ENCODE measurements at regions not wholly inside any gene's neighbourhood (a gene's known extent, or its start where the extent isn't known, plus 50 kb on each side); places are given as distances from the start of the nearest gene placed in this dataset.
"Not testable (repeated sequence)": the region's sequence is repeated elsewhere in the genome, so short reads cannot be mapped to it uniquely, and the experiment has no call there.

DNA sequence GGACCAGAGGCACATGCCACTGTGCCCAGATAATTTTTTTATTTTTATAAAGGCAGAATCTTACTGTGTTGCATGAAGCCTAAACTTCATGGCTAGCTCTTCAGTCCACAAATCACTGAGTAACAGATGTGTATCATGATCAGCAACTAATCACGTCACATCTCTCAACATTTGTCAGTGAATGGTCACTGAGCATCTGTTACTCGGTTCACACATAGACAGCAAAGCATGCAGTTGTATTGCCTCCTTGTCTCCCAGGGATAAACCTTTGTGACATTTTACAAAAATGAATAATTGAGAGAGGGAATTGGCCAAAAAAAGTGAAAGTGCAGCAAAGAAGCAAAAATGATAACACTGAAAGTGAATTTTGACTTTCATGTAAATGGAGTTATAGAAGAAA lies 85.9 kb upstream of the BTG1 start:
- DNase-seq (ENCODE audit: low read depth, low spot score): not testable (repeated sequence)

DNA sequence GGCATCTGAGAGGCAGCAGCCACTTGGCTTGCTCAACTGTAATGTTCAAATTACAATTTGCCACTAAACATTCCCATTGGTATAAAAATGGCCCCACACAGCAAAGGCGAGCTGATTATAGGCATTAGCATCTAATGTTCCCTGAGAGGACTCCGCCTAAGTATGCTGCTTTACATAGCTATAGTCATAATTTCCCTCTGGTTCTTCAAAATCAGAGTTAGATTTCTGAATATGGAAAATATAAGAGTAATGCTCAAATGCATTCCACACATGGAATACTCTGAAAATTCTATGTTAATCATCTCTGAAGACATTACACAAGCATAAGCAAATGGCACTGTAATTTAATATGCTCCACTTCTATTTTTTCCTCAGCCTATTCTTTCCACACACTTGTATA lies 83.7 kb upstream of the BTG1 start:
- DNase-seq (ENCODE audit: low read depth, low spot score): no peak

DNA sequence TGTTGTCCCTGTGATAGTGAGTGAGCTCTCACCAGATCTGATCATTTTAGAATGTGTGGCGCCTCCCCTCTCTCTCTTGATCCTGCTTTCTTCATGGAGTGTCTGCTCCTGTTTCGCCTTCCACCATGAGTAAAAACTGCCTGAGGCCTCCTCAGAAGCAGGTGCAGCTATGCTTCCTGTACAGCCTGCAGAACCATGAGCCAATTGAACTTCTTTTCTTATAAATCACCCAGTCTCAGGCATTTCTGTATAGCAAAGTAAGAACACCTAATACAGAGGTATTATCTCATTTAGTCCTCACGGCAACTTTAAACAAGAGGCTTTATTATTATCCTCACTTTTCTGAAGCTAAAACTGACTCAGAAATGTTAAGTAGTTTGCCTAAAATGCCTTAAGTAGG lies 81.3 kb upstream of the BTG1 start:
- DNase-seq (ENCODE audit: low read depth, low spot score): no peak

DNA sequence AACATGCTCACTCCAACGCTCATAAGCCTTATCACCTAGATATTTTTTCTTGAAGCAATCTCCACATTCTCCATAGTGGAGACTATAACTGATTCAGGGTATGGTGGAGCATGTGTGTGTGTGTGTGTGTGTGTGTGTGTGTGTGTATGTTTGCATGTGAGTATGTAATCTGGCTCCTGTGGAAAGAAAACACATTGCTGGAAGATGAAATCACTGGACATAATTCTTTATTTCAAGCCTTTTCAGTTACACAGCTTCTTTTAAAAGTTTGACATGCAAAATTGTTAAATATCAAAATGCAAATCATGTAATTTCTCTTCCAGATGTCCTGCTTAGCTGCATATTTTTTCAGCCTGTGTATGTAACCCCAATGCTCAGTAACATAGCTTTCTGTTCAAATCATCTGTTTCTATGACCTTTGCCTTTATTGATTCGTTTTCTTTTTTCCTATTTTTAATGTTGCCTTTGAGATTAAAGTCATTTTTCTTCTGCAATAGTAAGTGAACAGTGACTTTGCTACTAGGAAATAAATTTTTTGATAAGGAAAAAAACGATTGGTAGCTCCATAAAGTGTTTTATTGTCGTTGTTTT lies 80.5 kb upstream of the BTG1 start:
- DNase-seq (ENCODE audit: low read depth, low spot score): no peak

DNA sequence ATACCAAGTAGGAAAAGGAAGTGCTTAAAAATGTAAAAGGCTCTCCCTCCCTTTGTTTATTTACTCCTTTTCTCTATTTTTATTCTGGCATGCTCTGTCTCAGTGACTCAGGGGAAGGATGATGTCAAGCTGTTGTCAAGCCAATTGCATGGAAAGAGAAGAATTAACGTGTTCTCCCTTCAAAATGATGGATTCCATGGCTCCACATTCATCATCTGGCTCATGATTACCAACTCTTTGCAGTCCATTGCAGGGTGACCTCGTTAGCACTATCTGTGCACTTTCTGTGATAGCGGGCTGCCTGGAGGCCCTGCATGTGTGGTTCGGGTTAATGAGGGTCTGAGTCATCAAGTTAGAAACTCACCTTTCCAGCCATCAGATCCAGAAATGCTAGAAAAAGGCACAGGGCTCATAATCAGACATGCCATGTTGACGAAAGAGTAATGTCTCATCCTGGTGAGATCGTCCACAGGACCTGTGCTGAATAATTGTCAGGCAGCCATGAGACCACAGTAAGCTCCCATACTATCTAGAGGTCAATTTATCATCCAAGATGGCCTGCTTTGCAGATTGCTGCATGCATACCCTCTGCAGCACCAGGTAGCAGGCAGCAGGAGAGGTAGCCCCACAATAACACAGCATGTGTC lies 79.2 kb upstream of the BTG1 start:
- no peak for DNase-seq (ENCODE audit: low read depth, low spot score)

DNA sequence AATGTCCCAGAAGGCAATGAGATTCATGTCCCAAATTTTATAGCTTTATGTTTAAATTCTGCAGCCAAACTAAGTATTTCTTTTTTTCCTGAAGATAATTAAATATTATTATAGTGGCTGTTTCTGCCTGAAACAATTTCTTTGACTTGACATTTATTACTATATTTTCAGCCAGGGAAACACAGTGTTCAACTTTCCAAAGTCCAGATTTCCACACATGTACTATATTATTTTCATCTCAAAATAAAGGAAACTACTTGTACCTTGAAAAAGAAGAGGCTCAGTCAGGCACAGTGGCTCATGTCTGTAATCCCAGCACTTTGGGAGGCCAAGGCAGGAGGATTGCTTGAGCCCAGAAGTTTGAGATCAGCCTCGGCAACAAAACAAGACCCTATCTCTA lies 77.8 kb upstream of the BTG1 start:
- DNase-seq (ENCODE audit: low read depth, low spot score): no peak

DNA sequence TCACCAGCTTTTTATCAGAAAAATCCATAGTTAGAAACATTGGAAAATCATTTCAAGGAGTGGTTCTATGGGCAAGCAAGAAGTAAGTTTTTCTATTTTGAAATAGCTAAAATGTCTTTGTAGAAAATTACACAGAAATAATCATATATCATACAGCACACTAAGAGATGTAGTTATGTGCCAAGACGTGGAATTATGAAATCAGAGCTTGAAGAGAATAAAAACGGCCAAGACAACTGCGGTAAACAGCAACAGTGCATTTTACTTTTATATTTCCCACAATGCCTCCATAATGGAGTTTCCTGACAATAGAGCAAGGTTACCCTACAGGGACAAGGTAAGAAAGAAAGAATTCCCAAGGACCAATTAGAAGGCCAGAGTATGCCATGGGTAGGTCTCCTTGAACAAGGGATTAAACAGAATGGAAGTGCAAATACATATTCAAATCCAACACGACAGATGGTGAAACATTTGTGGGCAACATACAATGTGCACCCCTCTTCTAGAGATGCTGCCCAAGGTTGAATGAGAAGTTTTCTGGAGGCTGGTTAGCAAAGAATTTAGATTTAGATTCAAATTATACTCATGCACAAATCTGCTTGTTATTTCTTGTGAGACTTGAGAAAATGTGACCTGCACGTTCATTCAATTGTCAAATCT lies 76.1 kb upstream of the BTG1 start:
- DNase-seq (ENCODE audit: low read depth, low spot score): no peak

DNA sequence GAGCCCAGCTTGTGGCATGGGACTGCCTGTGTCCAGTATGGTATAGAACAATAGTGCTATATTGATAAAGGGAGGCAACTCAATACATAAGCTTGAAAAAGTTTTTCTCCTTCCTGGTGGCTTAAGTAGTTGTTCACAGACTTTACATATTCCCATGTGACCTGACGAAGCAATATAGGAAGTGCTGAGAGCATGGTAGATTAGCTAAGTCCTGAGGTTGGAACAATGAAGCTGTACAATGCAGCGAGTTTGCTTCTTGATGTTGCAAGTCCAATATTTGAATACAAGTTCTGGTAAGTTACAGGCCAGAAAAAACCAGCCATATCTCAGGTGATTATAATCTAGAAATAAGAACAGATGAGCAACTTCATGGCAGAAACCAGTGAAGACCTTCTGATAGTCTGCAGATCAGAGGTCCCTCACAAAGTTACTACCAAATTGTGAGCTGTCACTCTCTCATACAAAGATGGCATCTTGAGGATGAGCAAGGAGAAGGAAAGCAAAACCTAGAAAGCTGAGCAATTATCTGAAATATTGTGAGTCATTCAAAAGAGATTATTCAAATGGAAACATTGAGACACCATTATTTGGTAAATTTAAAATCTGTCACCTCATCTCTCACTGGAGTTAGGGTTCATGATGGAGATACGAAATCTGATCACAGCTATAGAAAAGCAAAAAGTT lies 72.9 kb upstream of the BTG1 start:
- no peak for DNase-seq (ENCODE audit: low read depth, low spot score)

DNA sequence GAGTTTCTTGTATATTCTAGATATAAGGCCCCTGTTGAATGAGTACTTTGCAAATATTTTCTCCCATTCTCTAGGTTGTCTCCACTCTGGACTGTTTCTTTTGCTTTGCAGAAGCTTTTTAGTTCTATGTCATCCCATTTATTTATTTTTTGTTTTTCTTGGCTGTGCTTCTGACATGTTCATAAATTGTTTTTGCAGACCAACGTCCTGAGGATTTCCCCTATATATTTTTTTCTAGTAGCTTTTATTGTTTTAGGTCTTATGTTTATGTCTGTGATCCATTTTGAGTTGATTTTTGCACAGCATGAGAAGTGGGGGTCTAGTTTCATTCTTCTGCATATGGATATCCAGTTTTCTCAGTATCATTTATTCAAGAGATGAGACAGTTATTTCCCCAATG lies 70.4 kb upstream of the BTG1 start:
- no peak for DNase-seq (ENCODE audit: low read depth, low spot score)

DNA sequence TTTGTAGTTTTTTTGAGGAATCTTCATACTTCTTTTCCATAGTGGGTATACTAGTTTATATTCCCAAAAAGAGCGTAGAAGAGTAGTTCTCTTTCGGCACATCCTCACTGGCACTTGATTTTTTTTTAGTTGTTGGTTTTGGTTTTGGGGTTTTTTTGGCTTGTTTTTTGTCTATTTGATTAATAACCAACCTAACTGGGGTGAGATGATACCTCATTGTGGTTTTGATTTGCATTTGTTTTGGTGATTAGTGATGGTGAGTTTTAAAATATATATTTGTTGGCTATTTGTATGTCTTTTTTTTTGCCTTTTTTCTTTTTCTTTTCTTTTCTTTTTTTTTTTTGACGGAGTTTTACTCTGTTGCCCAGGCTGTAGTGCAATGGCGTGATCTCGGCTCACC lies 69.7 kb upstream of the BTG1 start:
- no peak for DNase-seq (ENCODE audit: low read depth, low spot score)

DNA sequence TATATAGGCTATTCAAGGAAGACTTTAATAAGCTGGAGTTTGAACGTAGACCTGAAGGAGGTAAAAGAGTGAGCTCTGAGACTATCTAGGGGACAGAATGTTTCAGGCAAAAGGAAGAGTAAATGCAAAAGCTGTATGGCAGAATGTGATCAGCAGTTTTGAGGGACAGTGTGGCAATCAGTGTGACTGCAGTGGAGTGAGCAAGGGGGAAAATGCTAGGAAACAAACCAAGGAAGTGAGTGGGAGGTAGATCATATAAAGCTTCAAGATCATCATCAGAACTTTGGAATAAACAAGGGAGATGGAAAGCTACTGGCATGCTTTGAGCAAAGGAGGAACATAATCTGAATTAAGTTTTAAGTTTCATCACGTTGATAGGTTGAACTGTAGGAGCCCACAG lies 67.5 kb upstream of the BTG1 start:
- DNase-seq (ENCODE audit: low read depth, low spot score): no peak

DNA sequence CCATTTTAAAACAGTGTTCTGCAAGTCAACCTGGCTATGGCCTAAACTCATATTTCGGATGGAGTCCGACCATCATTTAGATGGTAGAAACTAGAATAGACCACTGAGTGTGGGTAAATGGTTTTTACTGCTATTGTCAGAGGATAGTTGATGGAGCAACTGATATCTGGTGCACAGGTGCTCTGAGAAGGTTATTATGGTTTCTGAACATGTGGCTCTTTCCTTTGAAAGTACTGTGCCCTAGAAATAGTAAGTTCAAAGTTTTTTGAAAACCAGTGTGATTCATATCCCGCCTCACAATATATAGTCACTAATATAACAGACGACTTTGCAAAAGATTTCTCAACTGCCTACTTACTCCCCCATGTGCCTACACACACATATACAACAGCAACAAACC lies 64.4 kb upstream of the BTG1 start:
- no peak for DNase-seq (ENCODE audit: low read depth, low spot score)

DNA sequence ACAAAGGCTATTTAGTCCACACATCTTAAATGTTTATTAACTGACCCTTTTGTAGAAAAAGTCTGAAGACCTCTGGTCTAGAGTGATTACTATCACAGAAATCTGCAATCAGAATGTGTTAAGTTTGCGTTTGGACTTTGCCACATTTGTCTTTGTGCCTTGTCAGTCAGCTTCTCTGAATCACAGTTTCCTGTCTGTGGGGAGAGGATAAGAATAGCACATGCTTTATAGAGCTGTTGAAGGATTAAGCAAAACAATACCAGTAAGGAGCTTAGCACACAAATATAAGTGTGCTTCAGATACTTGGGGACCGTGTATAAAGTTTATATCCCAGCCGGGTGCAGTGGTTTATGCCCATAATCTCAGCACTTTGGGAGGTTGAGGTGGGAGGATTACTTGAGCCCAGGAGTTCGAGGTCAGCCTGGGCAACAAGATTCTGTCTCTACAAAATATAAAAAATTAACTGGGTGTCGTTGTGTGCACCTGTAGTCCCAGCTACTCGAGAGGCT lies 63.0 kb upstream of the BTG1 start:
- no peak for DNase-seq (ENCODE audit: low read depth, low spot score)

DNA sequence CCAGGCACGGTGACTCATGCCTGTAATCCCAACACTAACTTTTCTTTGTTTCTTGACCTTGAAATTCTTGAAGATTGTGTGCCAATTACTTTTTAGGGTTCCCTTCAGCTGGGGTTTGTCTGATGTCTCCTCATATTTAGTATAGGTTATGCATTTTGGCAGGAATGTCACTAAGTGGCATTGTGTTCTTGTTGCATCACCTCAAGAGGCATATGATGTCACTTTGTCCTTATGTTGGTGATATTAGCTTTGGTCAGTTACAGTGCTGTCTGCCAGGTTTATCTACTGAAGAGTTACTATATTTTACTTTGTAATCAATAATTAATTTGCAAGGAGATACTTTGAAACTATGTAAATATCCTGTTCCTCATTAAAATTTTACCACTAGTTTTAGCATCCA lies 61.0 kb upstream of the BTG1 start:
- DNase-seq (ENCODE audit: low read depth, low spot score): no peak

DNA sequence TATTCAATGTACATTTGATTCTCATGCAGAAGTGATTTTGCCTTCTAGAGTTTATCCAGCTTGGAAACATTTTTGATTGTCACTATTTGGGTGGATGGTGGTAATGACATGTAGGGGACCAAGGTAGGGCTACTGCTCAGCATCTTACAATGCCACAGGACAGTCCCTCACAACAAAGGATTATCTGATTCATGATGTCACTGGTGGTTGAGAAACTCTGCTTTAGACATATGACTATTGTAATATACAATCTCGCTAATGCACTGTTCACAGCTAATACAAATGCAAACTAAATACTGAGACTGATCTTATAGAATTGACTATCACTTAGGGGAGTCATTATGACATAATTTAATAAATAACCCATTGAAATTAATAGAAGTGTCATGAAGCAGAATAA lies 60.4 kb upstream of the BTG1 start:
- DNase-seq (ENCODE audit: low read depth, low spot score): no peak

DNA sequence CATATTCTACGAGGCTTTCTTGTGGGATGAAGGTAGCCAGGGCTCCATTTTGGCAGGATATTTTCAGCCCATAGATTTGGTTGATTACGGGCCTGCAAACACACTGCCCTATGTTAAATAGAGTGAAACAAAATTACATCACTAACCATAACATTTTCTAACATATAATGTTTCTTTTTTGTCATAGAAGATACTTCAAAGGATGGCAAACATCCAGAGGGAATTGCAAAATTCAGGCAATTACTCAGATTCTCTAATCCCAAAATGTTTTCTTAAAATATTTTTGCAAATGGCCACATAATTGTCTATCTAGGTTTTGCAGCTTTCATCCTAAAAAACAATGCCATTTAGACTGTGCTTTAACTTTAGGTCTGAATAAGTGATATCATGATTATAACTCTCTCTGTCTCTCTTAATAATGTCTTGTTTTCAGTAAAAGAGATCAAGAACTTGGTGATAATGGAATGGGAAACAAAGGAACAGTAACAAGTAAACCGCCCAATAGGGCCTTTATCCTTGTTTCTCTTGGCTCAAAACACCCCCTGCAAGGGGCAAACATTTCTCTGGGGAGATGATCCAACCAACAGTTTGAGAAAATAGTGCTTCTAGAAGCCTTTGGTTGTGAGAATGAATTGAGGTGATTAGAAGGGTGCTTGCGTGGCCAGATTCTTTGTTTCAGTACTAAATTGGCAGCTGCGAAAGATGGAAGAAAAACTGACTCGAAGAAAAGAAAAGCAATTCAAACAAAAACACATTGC lies 54.4 kb upstream of the BTG1 start:
- no peak for DNase-seq (ENCODE audit: low read depth, low spot score)

DNA sequence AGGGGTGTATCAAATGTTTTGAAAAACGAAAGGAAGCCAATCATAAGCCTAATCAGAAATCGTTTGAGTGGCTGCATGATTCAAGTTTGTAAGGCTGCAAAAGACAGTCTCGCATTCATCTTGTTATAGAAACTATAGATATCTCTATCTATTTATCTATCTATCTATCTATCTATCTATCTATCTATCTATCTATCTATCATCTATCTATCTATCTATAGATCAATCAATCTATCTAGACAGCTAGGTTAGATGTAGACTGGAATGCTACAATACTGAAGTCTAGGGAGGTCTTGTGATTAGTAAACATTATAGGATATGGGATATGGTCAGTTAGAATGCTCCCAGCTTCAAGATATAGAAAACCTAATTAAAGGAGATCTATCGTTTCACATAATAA lies 52.2 kb upstream of the BTG1 start:
- no peak for DNase-seq (ENCODE audit: low read depth, low spot score)

DNA sequence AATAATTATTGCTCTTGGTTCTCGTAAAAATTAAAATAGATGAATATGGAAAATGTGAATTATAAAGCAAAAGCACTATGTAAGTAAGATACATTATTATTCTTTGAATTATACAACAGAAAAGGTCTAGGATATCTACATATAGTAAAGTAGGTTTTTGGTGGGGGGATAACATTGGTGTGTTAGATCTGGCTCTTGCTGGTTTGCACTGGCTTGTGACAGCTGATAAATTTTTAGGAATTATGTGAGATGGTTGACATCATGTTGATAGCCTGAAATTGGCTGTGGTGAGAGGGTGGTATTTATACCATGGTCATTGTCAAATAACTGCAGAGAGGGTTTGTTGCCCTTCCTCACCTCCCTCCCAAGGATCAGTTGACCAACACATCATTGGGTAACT lies 50.7 kb upstream of the BTG1 start:
- DNase-seq (ENCODE audit: low read depth, low spot score): no peak

Data from activated CD4-positive, CD25-positive, alpha-beta regulatory T cell treated with anti-CD3 and anti-CD28 coated beads, Interleukin-2, amount 50 U/mL, for 16 hours (primary cell).